HG03039 (cell line): ENCODE measurements at regions not wholly inside any gene's neighbourhood (a gene's known extent, or its start where the extent isn't known, plus 50 kb on each side); places are given as distances from the start of the nearest gene placed in this dataset.

Source experiments
- ATAC-seq: cut with Tn5 transposase; IDR thresholded peaks from one replicate; pipeline ENCODE4 v1.9.1; 2021; ENCODE audit warnings: mild to moderate bottlenecking, moderate library complexity; ENCODE audit not compliant: unreplicated experiment

- no peak for ATAC-seq
These were observed 63.0 kb upstream of the GALNT13 start for GRCh38 chr2:153808679-153809078.

GRCh38 chr2:153811516-153811915 lies 60.2 kb upstream of the GALNT13 start:
- ATAC-seq: no peak

- no peak for ATAC-seq
These were observed 59.1 kb upstream of the GALNT13 start for GRCh38 chr2:153812632-153813031.

- ATAC-seq: no peak
These were observed 53.5 kb upstream of the GALNT13 start for GRCh38 chr2:153818242-153818641.

GRCh38 chr2:153819074-153819473 lies 52.6 kb upstream of the GALNT13 start:
- no peak for ATAC-seq

GRCh38 chr2:153819501-153819900 lies 52.2 kb upstream of the GALNT13 start:
- no peak for ATAC-seq
